Activated B cell treated with CpG ODN at 0.5 μM for 24 hours (primary cell): ENCODE measurements at regions not wholly inside any gene's neighbourhood (a gene's known extent, or its start where the extent isn't known, plus 50 kb on each side); places are given as distances from the start of the nearest gene placed in this dataset.

ENCODE experiments used
- ATAC-seq: fragments of 200-7000 bp; cut with Tn5 transposase; one replicate; pipeline ENCODE4 v1.10.0; 2021; ENCODE audit warnings: low read depth, mild to moderate bottlenecking, moderate library complexity
- CTCF ChIA-PET: fragments of 350-600 bp; sonication (Branson Sonifier 250); formaldehyde crosslinking; loops from one replicate; lab custom pipeline; 2021; ENCODE audit warnings: antibody characterized with exemption; lab: Charles Lee
- POLR2A ChIA-PET: fragments of 350-600 bp; sonication (Branson Sonifier 250); formaldehyde crosslinking; loops from one replicate; lab custom pipeline; 2021; ENCODE audit warnings: antibody characterized with exemption; lab: Charles Lee
- DNase-seq: peaks from one replicate; pipeline ENCODE4 v3.0.0; 2022
- H3K27ac Mint-ChIP-seq: one replicate; pipeline ENCODE4 v1.8.0; 2020; ENCODE audit warnings: mixed read lengths
- H3K27me3 Mint-ChIP-seq: one replicate; pipeline ENCODE4 v1.8.0; 2021; ENCODE audit warnings: mixed read lengths
- H3K36me3 Mint-ChIP-seq: one replicate; pipeline ENCODE4 v1.8.0; 2021; ENCODE audit warnings: low read depth, mixed read lengths
- H3K4me1 Mint-ChIP-seq: one replicate; pipeline ENCODE4 v1.8.0; 2021; ENCODE audit warnings: mixed read lengths
- H3K4me3 Mint-ChIP-seq: one replicate; pipeline ENCODE4 v1.8.0; 2020; ENCODE audit warnings: mild to moderate bottlenecking, mixed read lengths
- H3K9me3 Mint-ChIP-seq: one replicate; pipeline ENCODE4 v1.8.0; 2020; ENCODE audit warnings: mixed read lengths
- intact Hi-C: fragments of 100-400 bp; cut with micrococcal nuclease; formaldehyde crosslinking; loops from one replicate; pipeline ENCODE4 v1.15.1; 2024
- TF ChIP-seq, protein P1 (sequence below): fragments of 200-600 bp; IDR thresholded peaks from one replicate; pipeline ENCODE4 v1.8.0; 2022; ENCODE audit warnings: antibody characterized with exemption, mild to moderate bottlenecking

DNA sequence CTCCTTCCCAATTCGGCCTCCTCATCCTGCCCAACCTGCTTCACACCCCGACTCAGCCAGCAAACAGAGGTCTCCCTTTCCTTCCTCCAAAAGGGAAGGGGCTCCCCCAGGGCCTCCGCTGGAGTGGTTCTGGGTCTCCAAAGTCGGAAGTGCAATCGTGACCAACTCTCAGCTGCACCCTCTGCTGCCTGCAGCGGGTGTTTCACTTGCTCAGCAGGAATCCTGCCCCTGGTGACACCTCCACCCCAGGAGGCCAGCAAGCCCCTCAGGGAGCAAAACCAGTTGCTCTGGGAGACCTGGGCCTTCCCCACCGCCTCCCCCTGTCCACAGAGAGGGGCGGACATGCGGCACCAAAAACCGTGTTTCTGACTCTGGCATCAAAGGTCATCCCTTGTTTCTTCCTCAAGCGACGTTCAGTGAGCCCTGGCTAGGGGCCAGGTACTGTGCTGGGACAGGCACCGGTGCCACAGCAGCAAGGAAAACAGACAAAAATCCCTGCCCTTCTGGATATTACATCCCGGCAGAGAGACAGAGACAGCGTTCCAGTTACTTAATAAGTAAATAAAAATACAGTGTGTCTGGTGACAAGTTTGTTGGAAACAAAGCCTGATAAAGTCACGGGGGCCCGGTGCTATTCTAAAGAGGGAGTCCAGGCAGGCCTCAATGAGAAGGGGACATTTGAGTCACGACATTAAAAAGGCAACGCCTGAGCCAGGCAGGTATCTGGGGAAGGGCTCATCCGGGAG is 219.0 kb downstream of the BMP7 start:
- peaks cover 3% of the 10 kb centered on the region for H3K27me3 Mint-ChIP-seq
- DNase-seq: no peak
- TF ChIP-seq, protein P1, sequence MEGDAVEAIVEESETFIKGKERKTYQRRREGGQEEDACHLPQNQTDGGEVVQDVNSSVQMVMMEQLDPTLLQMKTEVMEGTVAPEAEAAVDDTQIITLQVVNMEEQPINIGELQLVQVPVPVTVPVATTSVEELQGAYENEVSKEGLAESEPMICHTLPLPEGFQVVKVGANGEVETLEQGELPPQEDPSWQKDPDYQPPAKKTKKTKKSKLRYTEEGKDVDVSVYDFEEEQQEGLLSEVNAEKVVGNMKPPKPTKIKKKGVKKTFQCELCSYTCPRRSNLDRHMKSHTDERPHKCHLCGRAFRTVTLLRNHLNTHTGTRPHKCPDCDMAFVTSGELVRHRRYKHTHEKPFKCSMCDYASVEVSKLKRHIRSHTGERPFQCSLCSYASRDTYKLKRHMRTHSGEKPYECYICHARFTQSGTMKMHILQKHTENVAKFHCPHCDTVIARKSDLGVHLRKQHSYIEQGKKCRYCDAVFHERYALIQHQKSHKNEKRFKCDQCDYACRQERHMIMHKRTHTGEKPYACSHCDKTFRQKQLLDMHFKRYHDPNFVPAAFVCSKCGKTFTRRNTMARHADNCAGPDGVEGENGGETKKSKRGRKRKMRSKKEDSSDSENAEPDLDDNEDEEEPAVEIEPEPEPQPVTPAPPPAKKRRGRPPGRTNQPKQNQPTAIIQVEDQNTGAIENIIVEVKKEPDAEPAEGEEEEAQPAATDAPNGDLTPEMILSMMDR: no peak
- no peaks in the 10 kb centered on the region for H3K4me1 Mint-ChIP-seq
- no peaks in the 10 kb centered on the region for H3K36me3 Mint-ChIP-seq
- ChIA-PET POLR2A (no interaction called here), CTCF (no interaction called here)
- no peaks in the 10 kb centered on the region for H3K9me3 Mint-ChIP-seq
- intact Hi-C loops: no loop called here
- no peak overlapping the region for H3K27ac Mint-ChIP-seq
- no peak for ATAC-seq
- no peak overlapping the region for H3K4me3 Mint-ChIP-seq

GRCh38 chr20:57048027-57048869 is 218.2 kb downstream of the BMP7 start:
- ChIA-PET POLR2A (no interaction called here), CTCF (no interaction called here)
- Mint-ChIP-seq H3K4me3 (no peak overlapping the region), H3K27ac (no peak overlapping the region), H3K36me3 (no peaks in the 10 kb centered on the region), H3K9me3 (no peaks in the 10 kb centered on the region), H3K27me3 (peaks cover 3% of the 10 kb centered on the region), H3K4me1 (no peaks in the 10 kb centered on the region)
- DNase-seq (no peak), ATAC-seq (no peak)
- TF ChIP-seq, protein P1: no peak
- intact Hi-C loops: no loop called here

DNA sequence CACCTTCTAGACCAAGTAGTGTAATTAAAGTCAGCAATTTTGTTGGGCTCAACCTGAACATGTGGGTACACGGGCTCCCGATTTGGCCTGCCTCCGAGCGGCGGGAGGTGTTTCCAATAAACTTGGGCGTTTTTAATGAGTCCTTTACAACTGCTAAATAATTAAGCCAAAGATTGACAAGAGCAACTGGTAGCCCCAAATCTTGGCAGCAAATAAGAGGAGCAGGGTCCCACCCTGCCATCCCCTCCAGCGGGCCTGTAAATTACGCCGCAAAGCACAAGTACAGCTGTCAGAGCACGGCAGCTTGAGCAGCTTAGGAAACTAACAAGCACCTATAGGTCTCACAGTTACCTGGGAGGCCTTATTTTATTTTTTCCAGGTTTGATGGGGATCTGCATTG is 217.1 kb downstream of the BMP7 start:
- no peak overlapping the region for H3K27ac Mint-ChIP-seq
- no peaks in the 10 kb centered on the region for H3K9me3 Mint-ChIP-seq
- H3K27me3 Mint-ChIP-seq: peaks cover 3% of the 10 kb centered on the region
- DNase-seq (no peak), ATAC-seq (no peak)
- H3K4me1 Mint-ChIP-seq: no peaks in the 10 kb centered on the region
- TF ChIP-seq, protein P1: no peak
- ChIA-PET CTCF (no interaction called here), POLR2A (no interaction called here)
- H3K4me3 Mint-ChIP-seq: no peak overlapping the region
- H3K36me3 Mint-ChIP-seq: no peaks in the 10 kb centered on the region
- intact Hi-C loops: no loop called here

DNA sequence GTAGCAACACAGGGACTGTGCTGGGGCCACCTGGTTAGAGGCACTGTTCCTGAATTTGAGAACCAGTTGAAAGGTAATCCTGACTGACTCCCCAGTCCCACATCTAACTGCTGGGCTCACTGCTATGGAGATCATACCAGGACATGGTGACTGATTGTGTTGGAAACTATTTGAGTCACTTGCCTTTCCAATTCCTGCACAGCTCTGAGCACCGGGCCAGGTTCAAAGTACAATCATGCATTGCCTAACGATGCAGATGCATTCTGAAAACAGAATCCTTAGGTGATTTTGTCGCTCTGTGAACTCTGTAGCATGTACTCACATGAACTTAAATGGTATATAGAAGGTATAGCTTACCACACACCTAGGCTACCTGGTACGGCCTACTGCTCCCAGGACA is 215.3 kb downstream of the BMP7 start:
- H3K27me3 Mint-ChIP-seq: peaks cover 3% of the 10 kb centered on the region
- no peaks in the 10 kb centered on the region for H3K9me3 Mint-ChIP-seq
- DNase-seq (no peak), ATAC-seq (no peak)
- no peaks in the 10 kb centered on the region for H3K36me3 Mint-ChIP-seq
- ChIA-PET CTCF (interaction anchor here (1.0 kb wide), 1 partner anchor 502 kb away, joined by 3 read pairs; no protein-coding TSS in a partner anchor), POLR2A (no interaction called here)
- intact Hi-C loops: no loop called here
- H3K4me1 Mint-ChIP-seq: no peaks in the 10 kb centered on the region
- TF ChIP-seq, protein P1: no peak
- no peak overlapping the region for H3K4me3 Mint-ChIP-seq
- no peak overlapping the region for H3K27ac Mint-ChIP-seq

DNA sequence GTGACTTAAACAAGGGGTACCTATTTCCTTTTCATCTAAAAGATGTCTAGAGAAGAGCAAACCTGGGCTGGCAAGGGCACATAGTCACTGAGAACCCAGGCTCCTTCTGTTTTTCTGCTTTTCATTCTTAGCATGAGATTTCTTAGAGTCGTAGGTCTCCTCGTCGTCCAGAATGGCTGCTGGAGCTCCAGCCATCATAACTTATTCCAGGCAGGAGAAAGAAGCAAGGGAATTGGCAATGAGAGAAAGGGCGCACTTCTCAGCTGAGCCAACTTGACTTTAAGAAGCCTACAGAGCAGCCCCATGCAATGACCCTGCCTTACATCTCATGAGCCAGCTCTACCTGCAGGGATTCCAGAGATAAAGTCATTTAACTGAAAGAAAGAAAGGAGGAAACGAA is 213.4 kb downstream of the BMP7 start:
- Mint-ChIP-seq H3K27me3 (peaks cover under 1% of the 10 kb centered on the region), H3K4me3 (no peak overlapping the region), H3K9me3 (no peaks in the 10 kb centered on the region), H3K36me3 (no peaks in the 10 kb centered on the region), H3K27ac (no peak overlapping the region), H3K4me1 (no peaks in the 10 kb centered on the region)
- ChIA-PET POLR2A (no interaction called here), CTCF (no interaction called here)
- DNase-seq (no peak), ATAC-seq (no peak)
- TF ChIP-seq, protein P1: no peak
- intact Hi-C loops: no loop called here
